NB4 (cell line): ENCODE measurements at regions not wholly inside any gene's neighbourhood (a gene's known extent, or its start where the extent isn't known, plus 50 kb on each side); places are given as distances from the start of the nearest gene placed in this dataset.
"Not testable (repeated sequence)": the region's sequence is repeated elsewhere in the genome, so short reads cannot be mapped to it uniquely, and the experiment has no call there.

Experiments
- DNase-seq: peaks from one replicate; pipeline ENCODE4 v3.0.0; 2010; ENCODE audit warnings: low read depth
- H3K4me3 ChIP-seq: one replicate; pipeline ENCODE4 v1.5.1; 2011; ENCODE audit warnings: mild to moderate bottlenecking, low read depth, low read length, moderate library complexity
- MYC ChIP-seq: IDR thresholded peaks from 2 replicates; pipeline ENCODE4 v1.6.1; 2011; ENCODE audit warnings: low read depth, low read length
- POLR2A ChIP-seq: IDR thresholded peaks from 2 replicates; pipeline ENCODE4 v1.6.1; 2011; ENCODE audit warnings: mild to moderate bottlenecking; ENCODE audit not compliant: insufficient read length; ENCODE audit errors: extremely low read depth
- TF ChIP-seq, protein P1 (sequence below): IDR thresholded peaks from 2 replicates; pipeline ENCODE4 v1.6.1; 2011; ENCODE audit warnings: low read depth, low read length
- TF ChIP-seq, protein P2 (sequence below): IDR thresholded peaks from one replicate; pipeline ENCODE4 v1.5.1; 2012; ENCODE audit warnings: low read depth, low read length

DNA sequence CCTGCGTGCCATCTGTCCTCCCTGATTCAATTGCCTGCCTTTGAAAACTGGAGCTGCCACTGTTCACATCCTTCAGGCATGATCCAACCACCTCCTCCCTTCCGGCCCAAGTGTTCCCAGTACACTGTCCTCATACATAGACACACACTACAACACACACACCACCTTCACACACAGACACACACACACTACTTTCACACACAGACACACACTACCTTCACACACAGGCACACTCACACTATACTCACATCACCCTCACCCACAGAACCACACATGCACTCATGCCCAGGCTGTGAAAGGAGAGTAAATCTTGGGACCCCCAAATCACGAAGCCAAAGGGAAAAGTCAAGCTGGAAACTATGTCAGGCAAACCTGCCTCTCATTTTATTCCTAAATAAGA lies 109.4 kb upstream of the MYLIP start:
- no peak for DNase-seq
- H3K4me3 ChIP-seq: no peak overlapping the region
- TF ChIP-seq, protein P1, sequence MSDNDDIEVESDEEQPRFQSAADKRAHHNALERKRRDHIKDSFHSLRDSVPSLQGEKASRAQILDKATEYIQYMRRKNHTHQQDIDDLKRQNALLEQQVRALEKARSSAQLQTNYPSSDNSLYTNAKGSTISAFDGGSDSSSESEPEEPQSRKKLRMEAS: no peak
- TF ChIP-seq POLR2A: no peak
- TF ChIP-seq, protein P2, sequence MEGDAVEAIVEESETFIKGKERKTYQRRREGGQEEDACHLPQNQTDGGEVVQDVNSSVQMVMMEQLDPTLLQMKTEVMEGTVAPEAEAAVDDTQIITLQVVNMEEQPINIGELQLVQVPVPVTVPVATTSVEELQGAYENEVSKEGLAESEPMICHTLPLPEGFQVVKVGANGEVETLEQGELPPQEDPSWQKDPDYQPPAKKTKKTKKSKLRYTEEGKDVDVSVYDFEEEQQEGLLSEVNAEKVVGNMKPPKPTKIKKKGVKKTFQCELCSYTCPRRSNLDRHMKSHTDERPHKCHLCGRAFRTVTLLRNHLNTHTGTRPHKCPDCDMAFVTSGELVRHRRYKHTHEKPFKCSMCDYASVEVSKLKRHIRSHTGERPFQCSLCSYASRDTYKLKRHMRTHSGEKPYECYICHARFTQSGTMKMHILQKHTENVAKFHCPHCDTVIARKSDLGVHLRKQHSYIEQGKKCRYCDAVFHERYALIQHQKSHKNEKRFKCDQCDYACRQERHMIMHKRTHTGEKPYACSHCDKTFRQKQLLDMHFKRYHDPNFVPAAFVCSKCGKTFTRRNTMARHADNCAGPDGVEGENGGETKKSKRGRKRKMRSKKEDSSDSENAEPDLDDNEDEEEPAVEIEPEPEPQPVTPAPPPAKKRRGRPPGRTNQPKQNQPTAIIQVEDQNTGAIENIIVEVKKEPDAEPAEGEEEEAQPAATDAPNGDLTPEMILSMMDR: no peak
- no peak for TF ChIP-seq MYC

DNA sequence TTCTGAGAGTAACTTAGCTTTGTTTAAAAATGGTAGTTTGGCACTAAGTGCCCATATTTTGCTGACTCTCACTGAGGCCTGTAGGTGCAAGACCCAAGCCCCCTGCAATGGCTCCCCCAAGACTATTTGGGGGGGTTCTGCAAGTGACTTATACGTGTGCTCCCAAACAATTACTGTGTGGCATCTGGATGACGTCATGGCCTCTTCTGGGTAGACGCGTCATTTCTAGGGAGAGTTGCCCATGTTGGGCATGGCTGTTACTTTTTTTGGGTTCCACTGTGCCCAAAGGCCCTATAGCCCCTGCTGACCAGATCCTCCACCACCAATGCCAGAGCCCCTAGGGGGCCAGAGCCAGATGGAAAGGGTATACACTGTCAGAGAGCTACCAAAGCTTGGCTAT lies 110.3 kb upstream of the MYLIP start:
- no peak for DNase-seq
- no peak overlapping the region for H3K4me3 ChIP-seq
- TF ChIP-seq MYC (no peak), POLR2A (no peak)
- TF ChIP-seq, protein P1: no peak
- TF ChIP-seq, protein P2: no peak

DNA sequence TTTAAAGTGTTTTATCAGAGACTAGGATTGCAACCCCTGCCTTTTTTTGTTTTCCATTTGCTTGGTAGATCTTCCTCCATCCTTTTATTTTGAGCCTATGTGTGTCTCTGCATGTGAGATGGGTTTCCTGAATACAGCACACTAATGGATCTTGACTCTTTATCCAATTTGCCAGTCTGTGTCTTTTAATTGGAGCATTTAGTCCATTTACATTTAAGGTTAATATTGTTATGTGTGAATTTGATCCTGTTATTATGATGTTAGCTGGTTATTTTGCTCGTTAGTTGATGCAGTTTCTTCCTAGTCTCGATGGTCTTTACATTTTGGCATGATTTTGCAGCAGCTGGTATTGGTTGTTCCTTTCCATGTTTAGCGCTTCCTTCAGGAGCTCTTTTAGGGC lies 114.6 kb upstream of the MYLIP start:
- not testable (repeated sequence) for H3K4me3 ChIP-seq, DNase-seq

DNA sequence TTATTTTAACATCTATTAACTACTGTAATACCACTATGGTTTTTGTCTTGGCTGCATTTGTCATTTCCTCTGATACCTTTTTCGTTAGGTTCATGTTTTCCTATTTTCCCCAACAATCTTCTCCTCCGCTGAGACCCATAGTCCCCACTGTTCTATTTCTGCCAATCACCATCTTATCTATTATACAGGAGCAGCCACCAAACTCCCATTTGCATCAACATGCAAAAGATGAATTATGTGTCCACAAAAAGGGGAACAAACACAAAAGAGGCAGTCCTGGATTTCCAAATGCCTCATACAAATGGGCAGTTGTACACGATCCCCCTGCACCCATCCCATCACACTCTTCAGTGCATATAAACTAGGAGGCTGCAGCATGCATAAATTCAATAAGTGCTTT lies 121.7 kb upstream of the MYLIP start:
- no peak overlapping the region for H3K4me3 ChIP-seq
- TF ChIP-seq, protein P2: no peak
- TF ChIP-seq, protein P1: no peak
- TF ChIP-seq MYC: no peak
- TF ChIP-seq POLR2A: no peak
- DNase-seq: peak; percentile 59

DNA sequence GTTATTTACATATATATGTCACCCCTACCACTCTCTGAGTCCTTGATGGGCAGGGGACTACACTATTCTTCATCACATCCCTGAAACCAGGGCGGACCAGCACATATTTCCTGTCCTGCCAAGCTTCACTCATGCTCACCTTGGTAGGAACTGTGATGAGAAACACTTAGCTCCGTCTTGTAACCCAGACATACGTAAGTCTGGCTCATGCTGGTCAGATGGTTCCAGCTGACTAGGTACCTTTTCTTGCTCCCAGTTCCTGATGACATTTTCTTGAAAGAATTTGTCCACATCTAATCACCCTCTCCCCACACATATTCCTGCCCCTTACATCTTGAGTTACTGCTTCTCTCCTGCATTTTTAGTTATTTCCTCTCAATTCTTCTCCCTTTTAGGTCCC lies 122.2 kb upstream of the MYLIP start:
- no peak for TF ChIP-seq POLR2A
- TF ChIP-seq, protein P2: no peak
- no peak for TF ChIP-seq MYC
- TF ChIP-seq, protein P1: no peak
- no peak for DNase-seq
- no peak overlapping the region for H3K4me3 ChIP-seq

DNA sequence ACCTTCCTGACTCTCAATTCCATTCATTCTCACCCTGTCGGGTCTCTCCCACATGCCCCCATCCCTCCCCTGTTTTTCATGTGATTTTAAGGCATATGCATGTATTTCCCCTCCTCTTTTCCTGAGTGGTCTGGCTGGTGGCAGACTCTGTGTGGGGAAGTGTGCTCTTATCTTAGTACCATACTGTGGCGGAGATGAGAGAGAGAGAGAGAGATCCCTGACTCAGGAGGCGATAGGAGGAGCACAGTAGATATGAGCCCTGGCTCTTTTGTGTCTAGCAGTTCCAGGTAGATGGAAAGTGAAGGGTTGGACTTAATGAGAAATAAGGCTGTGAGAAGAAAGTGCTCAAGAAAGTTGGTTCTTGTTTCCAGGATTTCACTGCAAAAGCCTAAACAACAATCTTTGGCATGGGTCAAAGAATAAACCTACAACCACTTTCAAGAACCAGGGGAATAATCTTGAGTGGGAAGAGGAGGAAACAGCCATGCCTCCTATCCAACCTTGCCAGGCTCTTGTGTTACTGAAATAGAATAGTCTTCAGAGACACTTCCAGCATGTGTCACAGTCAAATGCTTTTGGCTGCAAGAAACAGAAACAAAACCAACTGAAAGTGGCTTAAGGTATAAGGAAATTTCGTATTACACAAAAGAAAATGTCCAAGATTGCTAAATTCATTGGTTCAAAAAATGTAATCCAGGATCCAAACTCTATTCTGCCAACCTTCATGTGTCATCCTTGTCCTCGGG lies 123.8 kb upstream of the MYLIP start:
- H3K4me3 ChIP-seq: no peak overlapping the region
- TF ChIP-seq MYC: no peak
- TF ChIP-seq, protein P2: no peak
- no peak for TF ChIP-seq POLR2A
- TF ChIP-seq, protein P1: no peak
- DNase-seq: no peak
